Fibroblast of lung (primary cell): ENCODE measurements at regions not wholly inside any gene's neighbourhood (a gene's known extent, or its start where the extent isn't known, plus 50 kb on each side); places are given as distances from the start of the nearest gene placed in this dataset.

ENCODE experiments used
- DNase-seq, 2 donors: peaks; one replicate each; pipeline versions ENCODE4 v3.0.0 to v3.0.0-alpha.2; 2010; ENCODE audit warnings: low read depth in 2 of 2
- H2AFZ ChIP-seq: 2 replicates; pipeline ENCODE4 v1.5.1; 2012; ENCODE audit warnings: low read length, control low read depth, inconsistent platforms
- H3K27ac ChIP-seq: 2 replicates; pipeline ENCODE4 v1.5.1; 2011; ENCODE audit warnings: low read length, control low read depth; ENCODE audit not compliant: insufficient read depth
- H3K27me3 ChIP-seq: 2 replicates; pipeline ENCODE4 v1.5.1; 2011; ENCODE audit warnings: mild to moderate bottlenecking, low read length; ENCODE audit not compliant: control insufficient read depth, insufficient read depth
- H3K36me3 ChIP-seq: 2 replicates; pipeline ENCODE4 v1.5.1; 2011; ENCODE audit warnings: low read length; ENCODE audit not compliant: control insufficient read depth, insufficient read depth
- H3K4me1 ChIP-seq: 2 replicates; pipeline ENCODE4 v1.5.1; 2011; ENCODE audit warnings: low read length; ENCODE audit not compliant: control insufficient read depth, insufficient read depth; ENCODE audit errors: extremely low read depth
- H3K4me2 ChIP-seq: 2 replicates; pipeline ENCODE4 v1.5.1; 2011; ENCODE audit warnings: low read length, control low read depth; ENCODE audit not compliant: insufficient read depth; ENCODE audit errors: extremely low read depth
- H3K4me3 ChIP-seq, 4 experiments: fragments of 200-600 bp in 1 of 4; sonication (generic) in 1 of 4; replicated peaks in 1 of 4; 2 replicates each; pipeline ENCODE4 v1.5.1; 2011 to 2016; ENCODE audit warnings: low read length in 4 of 4, low read depth in 3 of 4, mild to moderate bottlenecking in 3 of 4, control low read depth in 2 of 4, inconsistent platforms in 1 of 4, mixed read lengths in 1 of 4; ENCODE audit not compliant: insufficient read depth in 1 of 4; ENCODE audit errors: control extremely low read depth in 1 of 4
- H3K79me2 ChIP-seq: 2 replicates; pipeline ENCODE4 v1.5.1; 2012; ENCODE audit warnings: mild to moderate bottlenecking, low read length, inconsistent platforms; ENCODE audit not compliant: control insufficient read depth, insufficient read depth
- H3K9ac ChIP-seq: 2 replicates; pipeline ENCODE4 v1.5.1; 2011; ENCODE audit warnings: mild to moderate bottlenecking, low read length, control low read depth; ENCODE audit not compliant: insufficient read depth
- H3K9me3 ChIP-seq: 2 replicates; pipeline ENCODE4 v1.5.1; 2012; ENCODE audit warnings: low read depth, low read length; ENCODE audit not compliant: control insufficient read depth, insufficient read depth
- H4K20me1 ChIP-seq: 2 replicates; pipeline ENCODE4 v1.5.1; 2011; ENCODE audit warnings: low read length; ENCODE audit not compliant: control insufficient read depth, insufficient read depth; ENCODE audit errors: extremely low read depth
- EZH2 ChIP-seq: IDR thresholded peaks from 2 replicates; pipeline ENCODE4 v1.5.1; 2012; ENCODE audit warnings: low read length, control low read depth, mild to moderate bottlenecking; ENCODE audit errors: missing control alignments
- TF ChIP-seq, protein P1 (sequence below), 2 donors: IDR thresholded peaks in 1 of 2; conservative IDR thresholded peaks in 1 of 2; 1 replicate in 1 of 2; 2 replicates in 1 of 2; pipeline ENCODE4 v1.5.1; 2011 to 2012; ENCODE audit warnings: low read length in 2 of 2, control low read depth in 1 of 2, inconsistent platforms in 1 of 2, low read depth in 1 of 2, mild to moderate bottlenecking in 1 of 2

- no peaks in the 10 kb centered on the region for H3K4me1 ChIP-seq
- H3K27me3 ChIP-seq, result no peaks in the 10 kb centered on the region
- DNase-seq, result no peak
- no peak for TF ChIP-seq EZH2
- peak overlapping the region; percentile 68 for H2AFZ ChIP-seq
- no peak overlapping the region for H3K9ac ChIP-seq
- no peak overlapping the region for H3K4me3 ChIP-seq
- no peak overlapping the region for H3K27ac ChIP-seq
- no peak overlapping the region for H3K4me2 ChIP-seq
- no peaks in the 10 kb centered on the region for H3K9me3 ChIP-seq
- no peaks in the 10 kb centered on the region for H3K79me2 ChIP-seq
- no peaks in the 10 kb centered on the region for H3K36me3 ChIP-seq
- no peaks in the 10 kb centered on the region for H4K20me1 ChIP-seq
These were observed 291.9 kb upstream of the NR5A2 start for GRCh38 chr1:199735660-199736059.

DNA sequence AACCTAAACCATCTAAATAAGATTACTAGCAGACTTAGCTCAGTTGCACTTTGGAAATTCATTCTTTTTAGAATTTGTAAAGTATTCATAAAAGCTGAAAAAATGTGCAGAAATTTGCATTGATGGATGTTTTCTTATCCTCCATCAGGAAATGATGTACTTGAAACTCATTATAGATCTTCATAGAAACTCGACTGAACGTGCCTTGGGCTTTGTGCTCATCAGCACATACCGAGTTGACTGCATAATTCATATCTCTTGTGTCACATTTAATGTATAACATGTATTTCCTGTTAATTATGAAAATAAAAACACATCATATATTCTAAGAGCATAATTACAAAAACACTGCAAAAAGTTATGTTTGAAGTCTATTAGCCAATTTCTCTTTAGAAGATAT lies 290.9 kb upstream of the NR5A2 start:
- no peak for TF ChIP-seq EZH2
- TF ChIP-seq, protein P1, sequence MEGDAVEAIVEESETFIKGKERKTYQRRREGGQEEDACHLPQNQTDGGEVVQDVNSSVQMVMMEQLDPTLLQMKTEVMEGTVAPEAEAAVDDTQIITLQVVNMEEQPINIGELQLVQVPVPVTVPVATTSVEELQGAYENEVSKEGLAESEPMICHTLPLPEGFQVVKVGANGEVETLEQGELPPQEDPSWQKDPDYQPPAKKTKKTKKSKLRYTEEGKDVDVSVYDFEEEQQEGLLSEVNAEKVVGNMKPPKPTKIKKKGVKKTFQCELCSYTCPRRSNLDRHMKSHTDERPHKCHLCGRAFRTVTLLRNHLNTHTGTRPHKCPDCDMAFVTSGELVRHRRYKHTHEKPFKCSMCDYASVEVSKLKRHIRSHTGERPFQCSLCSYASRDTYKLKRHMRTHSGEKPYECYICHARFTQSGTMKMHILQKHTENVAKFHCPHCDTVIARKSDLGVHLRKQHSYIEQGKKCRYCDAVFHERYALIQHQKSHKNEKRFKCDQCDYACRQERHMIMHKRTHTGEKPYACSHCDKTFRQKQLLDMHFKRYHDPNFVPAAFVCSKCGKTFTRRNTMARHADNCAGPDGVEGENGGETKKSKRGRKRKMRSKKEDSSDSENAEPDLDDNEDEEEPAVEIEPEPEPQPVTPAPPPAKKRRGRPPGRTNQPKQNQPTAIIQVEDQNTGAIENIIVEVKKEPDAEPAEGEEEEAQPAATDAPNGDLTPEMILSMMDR (conservative IDR thresholded peaks at IDR 0.05 in 1 of 2, IDR thresholded peaks at IDR 0.05 in 1 of 2; ENCODE audit: low read depth in 1 of 2, low read length in 2 of 2), result no peak
- Histone ChIP-seq H4K20me1 (no peaks in the 10 kb centered on the region), H3K27me3 (no peaks in the 10 kb centered on the region), H3K9me3 (no peaks in the 10 kb centered on the region), H2AFZ (no peak overlapping the region), H3K4me3 (no peak overlapping the region), H3K36me3 (no peaks in the 10 kb centered on the region), H3K9ac (no peak overlapping the region), H3K4me2 (no peak overlapping the region), H3K4me1 (no peaks in the 10 kb centered on the region), H3K79me2 (no peaks in the 10 kb centered on the region), H3K27ac (no peak overlapping the region)
- no peak for DNase-seq

- TF ChIP-seq, protein P1 (conservative IDR thresholded peaks at IDR 0.05 in 1 of 2, IDR thresholded peaks at IDR 0.05 in 1 of 2; ENCODE audit: low read depth in 1 of 2, low read length in 2 of 2), result no peak
- no peak for TF ChIP-seq EZH2
- H4K20me1 ChIP-seq, result no peaks in the 10 kb centered on the region
- no peak overlapping the region for H2AFZ ChIP-seq
- H3K4me2 ChIP-seq, result no peak overlapping the region
- H3K27me3 ChIP-seq, result no peaks in the 10 kb centered on the region
- no peak for DNase-seq
- no peaks in the 10 kb centered on the region for H3K79me2 ChIP-seq
- peaks cover 3% of the 10 kb centered on the region for H3K4me1 ChIP-seq
- H3K9me3 ChIP-seq, result no peaks in the 10 kb centered on the region
- H3K36me3 ChIP-seq, result no peaks in the 10 kb centered on the region
- H3K27ac ChIP-seq, result no peak overlapping the region
- no peak overlapping the region for H3K9ac ChIP-seq
- H3K4me3 ChIP-seq, result no peak overlapping the region
These were observed 285.9 kb upstream of the NR5A2 start for GRCh38 chr1:199741586-199741985.
